T-helper 2 cell treated with Interferon-gamma antibody and Interleukin-4, amounts not matched to agents 5 μg/mL and 100 μg/mL, for 36 hours (primary cell): ENCODE measurements at regions not wholly inside any gene's neighbourhood (a gene's known extent, or its start where the extent isn't known, plus 50 kb on each side); places are given as distances from the start of the nearest gene placed in this dataset.
"Not testable (repeated sequence)": the region's sequence is repeated elsewhere in the genome, so short reads cannot be mapped to it uniquely, and the experiment has no call there.

Source experiments
- DNase-seq: peaks from one replicate; pipeline ENCODE4 v3.0.0; 2021; ENCODE audit warnings: low spot score
- H3K27ac Mint-ChIP-seq: one replicate; pipeline ENCODE4 v1.8.0; 2021; ENCODE audit warnings: mild to moderate bottlenecking, mixed read lengths
- H3K27me3 Mint-ChIP-seq: one replicate; pipeline ENCODE4 v1.8.0; 2021; ENCODE audit warnings: low read depth, mixed read lengths
- H3K36me3 Mint-ChIP-seq: one replicate; pipeline ENCODE4 v1.8.0; 2021; ENCODE audit warnings: low read depth, mixed read lengths
- H3K4me1 Mint-ChIP-seq: one replicate; pipeline ENCODE4 v1.8.0; 2021; ENCODE audit warnings: low read depth, mixed read lengths
- H3K4me3 Mint-ChIP-seq: one replicate; pipeline ENCODE4 v1.8.0; 2022; ENCODE audit warnings: mild to moderate bottlenecking, moderate library complexity, mixed read lengths
- H3K9me3 Mint-ChIP-seq: one replicate; pipeline ENCODE4 v1.8.0; 2021; ENCODE audit warnings: mixed read lengths

- Mint-ChIP-seq H3K9me3 (no peaks in the 10 kb centered on the region), H3K4me3 (no peak overlapping the region), H3K27ac (no peak overlapping the region), H3K4me1 (no peaks in the 10 kb centered on the region), H3K27me3 (no peaks in the 10 kb centered on the region), H3K36me3 (no peaks in the 10 kb centered on the region)
- no peak for DNase-seq
These were observed 54.5 kb downstream of the IRX5 start for GRCh38 chr16:54985156-54985555.

GRCh38 chr16:54985668-54986067 is 55.0 kb downstream of the IRX5 start:
- no peak for DNase-seq
- Mint-ChIP-seq H3K4me3 (no peak overlapping the region), H3K27ac (no peak overlapping the region), H3K36me3 (no peaks in the 10 kb centered on the region), H3K4me1 (no peaks in the 10 kb centered on the region), H3K9me3 (no peaks in the 10 kb centered on the region), H3K27me3 (no peaks in the 10 kb centered on the region)

GRCh38 chr16:54986409-54986808 is 55.7 kb downstream of the IRX5 start:
- H3K4me1 Mint-ChIP-seq, result no peaks in the 10 kb centered on the region
- H3K9me3 Mint-ChIP-seq, result no peaks in the 10 kb centered on the region
- no peaks in the 10 kb centered on the region for H3K27me3 Mint-ChIP-seq
- no peak for DNase-seq
- no peaks in the 10 kb centered on the region for H3K36me3 Mint-ChIP-seq
- H3K4me3 Mint-ChIP-seq, result no peak overlapping the region
- H3K27ac Mint-ChIP-seq, result no peak overlapping the region

- Mint-ChIP-seq H3K4me3 (no peak overlapping the region), H3K36me3 (no peaks in the 10 kb centered on the region), H3K9me3 (no peaks in the 10 kb centered on the region), H3K27me3 (no peaks in the 10 kb centered on the region), H3K4me1 (no peaks in the 10 kb centered on the region), H3K27ac (no peak overlapping the region)
- DNase-seq, result no peak
These were observed 56.4 kb downstream of the IRX5 start for GRCh38 chr16:54987081-54987480.

GRCh38 chr16:54991525-54991924 is 60.9 kb downstream of the IRX5 start:
- Mint-ChIP-seq H3K27me3 (no peaks in the 10 kb centered on the region), H3K36me3 (no peaks in the 10 kb centered on the region), H3K4me3 (no peak overlapping the region)

GRCh38 chr16:54991946-54992345 is 61.3 kb downstream of the IRX5 start:
- DNase-seq, H3K9me3 Mint-ChIP-seq, H3K27me3 Mint-ChIP-seq, H3K4me3 Mint-ChIP-seq, H3K27ac Mint-ChIP-seq, H3K4me1 Mint-ChIP-seq, H3K36me3 Mint-ChIP-seq: not testable (repeated sequence)

More at GRCh38 chr16:54991525-54991924, 60.9 kb downstream of the IRX5 start:
- no peak for DNase-seq
- H3K4me1 Mint-ChIP-seq, result no peaks in the 10 kb centered on the region
- H3K27ac Mint-ChIP-seq, result no peak overlapping the region
- no peaks in the 10 kb centered on the region for H3K9me3 Mint-ChIP-seq

GRCh38 chr16:54993106-54993895 is 62.6 kb downstream of the IRX5 start:
- Mint-ChIP-seq H3K4me3 (no peak overlapping the region), H3K27ac (no peak overlapping the region), H3K36me3 (no peaks in the 10 kb centered on the region), H3K4me1 (no peaks in the 10 kb centered on the region), H3K27me3 (no peaks in the 10 kb centered on the region), H3K9me3 (no peaks in the 10 kb centered on the region)
- DNase-seq, result no peak

- H3K27me3 Mint-ChIP-seq, result no peaks in the 10 kb centered on the region
- no peaks in the 10 kb centered on the region for H3K36me3 Mint-ChIP-seq
These were observed 65.5 kb downstream of the IRX5 start for GRCh38 chr16:54996186-54996585.

GRCh38 chr16:54998834-54999233 is 68.2 kb downstream of the IRX5 start:
- no peaks in the 10 kb centered on the region for H3K4me1 Mint-ChIP-seq
- H3K27ac Mint-ChIP-seq, result no peak overlapping the region
- no peaks in the 10 kb centered on the region for H3K27me3 Mint-ChIP-seq
- no peaks in the 10 kb centered on the region for H3K9me3 Mint-ChIP-seq
- no peaks in the 10 kb centered on the region for H3K36me3 Mint-ChIP-seq
- DNase-seq, result no peak
- no peak overlapping the region for H3K4me3 Mint-ChIP-seq

More at GRCh38 chr16:54996186-54996585, 65.5 kb downstream of the IRX5 start:
- Mint-ChIP-seq H3K4me1 (no peaks in the 10 kb centered on the region), H3K27ac (no peak overlapping the region), H3K4me3 (no peak overlapping the region), H3K9me3 (no peaks in the 10 kb centered on the region)
- DNase-seq, result no peak

GRCh38 chr16:54999481-54999880 is 68.8 kb downstream of the IRX5 start:
- Mint-ChIP-seq H3K27me3 (no peaks in the 10 kb centered on the region), H3K36me3 (no peaks in the 10 kb centered on the region), H3K9me3 (no peaks in the 10 kb centered on the region), H3K4me3 (no peak overlapping the region), H3K27ac (no peak overlapping the region), H3K4me1 (no peaks in the 10 kb centered on the region)
- DNase-seq, result no peak

GRCh38 chr16:55000595-55000994 is 69.9 kb downstream of the IRX5 start:
- Mint-ChIP-seq H3K27me3 (no peaks in the 10 kb centered on the region), H3K36me3 (no peaks in the 10 kb centered on the region), H3K4me1 (no peaks in the 10 kb centered on the region), H3K4me3 (no peak overlapping the region), H3K27ac (no peak overlapping the region), H3K9me3 (no peaks in the 10 kb centered on the region)
- DNase-seq, result no peak

GRCh38 chr16:55001931-55002330 is 71.3 kb downstream of the IRX5 start:
- no peaks in the 10 kb centered on the region for H3K36me3 Mint-ChIP-seq
- H3K4me1 Mint-ChIP-seq, result no peaks in the 10 kb centered on the region
- H3K27ac Mint-ChIP-seq, result no peak overlapping the region
- H3K27me3 Mint-ChIP-seq, result no peaks in the 10 kb centered on the region
- DNase-seq, result no peak
- H3K4me3 Mint-ChIP-seq, result no peak overlapping the region
- H3K9me3 Mint-ChIP-seq, result no peaks in the 10 kb centered on the region

- H3K27me3 Mint-ChIP-seq, result no peaks in the 10 kb centered on the region
These were observed 71.8 kb downstream of the IRX5 start for GRCh38 chr16:55002419-55002818.

GRCh38 chr16:55003306-55003705 is 72.6 kb downstream of the IRX5 start:
- no peaks in the 10 kb centered on the region for H3K4me1 Mint-ChIP-seq
- H3K4me3 Mint-ChIP-seq, result no peak overlapping the region
- no peaks in the 10 kb centered on the region for H3K36me3 Mint-ChIP-seq
- H3K27me3 Mint-ChIP-seq, result no peaks in the 10 kb centered on the region
- DNase-seq, result no peak
- no peaks in the 10 kb centered on the region for H3K9me3 Mint-ChIP-seq
- no peak overlapping the region for H3K27ac Mint-ChIP-seq

More at GRCh38 chr16:55002419-55002818, 71.8 kb downstream of the IRX5 start:
- H3K4me1 Mint-ChIP-seq, result no peaks in the 10 kb centered on the region
- no peak overlapping the region for H3K4me3 Mint-ChIP-seq
- H3K36me3 Mint-ChIP-seq, result no peaks in the 10 kb centered on the region
- no peak overlapping the region for H3K27ac Mint-ChIP-seq
- no peaks in the 10 kb centered on the region for H3K9me3 Mint-ChIP-seq
- DNase-seq, result no peak

- Mint-ChIP-seq H3K4me1 (no peaks in the 10 kb centered on the region), H3K9me3 (no peaks in the 10 kb centered on the region), H3K27ac (no peak overlapping the region), H3K4me3 (no peak overlapping the region), H3K27me3 (no peaks in the 10 kb centered on the region), H3K36me3 (no peaks in the 10 kb centered on the region)
- DNase-seq, result no peak
These were observed 73.3 kb downstream of the IRX5 start for GRCh38 chr16:55003916-55004315.
